ENCODE measurements at regions not wholly inside any gene's neighbourhood (a gene's known extent, or its start where the extent isn't known, plus 50 kb on each side); places are given as distances from the start of the nearest gene placed in this dataset.

- no peak for TF ChIP-seq POLR2AphosphoS5 (IDR thresholded peaks at IDR 0.05; ENCODE audit: low read depth, low read length)
- TF ChIP-seq POLR2A (IDR thresholded peaks at IDR 0.05; ENCODE audit: low read depth, low read length): no peak
- TF ChIP-seq SPI1 (IDR thresholded peaks at IDR 0.05; ENCODE audit: low read depth, low read length): no peak
- no peak for TF ChIP-seq POU2F2 (IDR thresholded peaks at IDR 0.05; ENCODE audit: low read depth, low read length)
- no peak for TF ChIP-seq TAF1 (IDR thresholded peaks at IDR 0.05; ENCODE audit: low read depth, low read length)
- TF ChIP-seq PAX5 (IDR thresholded peaks at IDR 0.05; ENCODE audit: insufficient read depth, low read length, severe bottlenecking): no peak
Measured at GRCh38 chr1:87219141-87219540, 109.5 kb upstream of the LMO4 start.
